SU-DHL-6 (cell line): ENCODE measurements at regions not wholly inside any gene's neighbourhood (a gene's known extent, or its start where the extent isn't known, plus 50 kb on each side); places are given as distances from the start of the nearest gene placed in this dataset.

Experiments
- H2AFZ ChIP-seq: fragments of 200-600 bp; sonication (generic); 2 replicates; pipeline ENCODE4 v1.6.1; 2014; ENCODE audit warnings: low read depth, mild to moderate bottlenecking, moderate library complexity, mixed read lengths, antibody characterized with exemption, low read length; ENCODE audit not compliant: severe bottlenecking
- H3F3A ChIP-seq: fragments of 200-600 bp; shearing (Covaris generic); 2 replicates; pipeline ENCODE4 v1.6.0; 2016; ENCODE audit warnings: antibody characterized with exemption, mild to moderate bottlenecking; ENCODE audit not compliant: insufficient read depth
- H3K27ac ChIP-seq: fragments of 200-600 bp; sonication (generic); 2 replicates; pipeline ENCODE4 v1.5.1; 2016; ENCODE audit warnings: low read depth, mild to moderate bottlenecking, low read length, moderate library complexity, mixed read lengths
- H3K27me3 ChIP-seq: fragments of 200-600 bp; sonication (generic), shearing (Covaris generic); 2 replicates; pipeline ENCODE4 v1.6.0; 2014; ENCODE audit warnings: mild to moderate bottlenecking, low read length
- H3K36me3 ChIP-seq: fragments of 200-600 bp; sonication (generic); 2 replicates; pipeline ENCODE4 v1.6.1; 2014; ENCODE audit warnings: mild to moderate bottlenecking, low read length, mixed read lengths
- H3K4me2 ChIP-seq: fragments of 300-600, 200-600 bp; shearing (Covaris generic), sonication (generic); 2 replicates; pipeline ENCODE4 v1.6.0; 2014; ENCODE audit warnings: low read length, low read depth, mild to moderate bottlenecking; ENCODE audit not compliant: poor library complexity, severe bottlenecking
- H3K4me3 ChIP-seq: fragments of 200-600 bp; sonication (generic); 2 replicates; pipeline ENCODE4 v1.5.1; 2014; ENCODE audit warnings: antibody characterized with exemption, low read length, mild to moderate bottlenecking, mixed read lengths; ENCODE audit not compliant: insufficient read depth, poor library complexity, severe bottlenecking
- H3K79me2 ChIP-seq: fragments of 200-600 bp; sonication (generic); 2 replicates; pipeline ENCODE4 v1.6.1; 2014; ENCODE audit warnings: mild to moderate bottlenecking, low read length, moderate library complexity; ENCODE audit not compliant: insufficient read depth
- H3K9ac ChIP-seq: fragments of 200-600 bp; sonication (generic); 2 replicates; pipeline ENCODE4 v1.7.0; 2014; ENCODE audit warnings: mild to moderate bottlenecking, low read length
- H3K9me2 ChIP-seq: fragments of 200-600 bp; sonication (generic); replicated peaks from 2 replicates; pipeline ENCODE4 v1.6.1; 2014; ENCODE audit warnings: low read length; ENCODE audit not compliant: insufficient read depth
- H3K9me3 ChIP-seq: fragments of 200-600 bp; sonication (generic); 2 replicates; pipeline ENCODE4 v1.6.1; 2014; ENCODE audit warnings: low read length, mixed read lengths; ENCODE audit not compliant: insufficient read depth
- H4K20me1 ChIP-seq: fragments of 200-600 bp; sonication (generic); 2 replicates; pipeline ENCODE4 v1.6.1; 2014; ENCODE audit warnings: low read depth, mild to moderate bottlenecking, antibody characterized with exemption, low read length, moderate library complexity, mixed read lengths
- EZH2phosphoT487 ChIP-seq: fragments of 200-600 bp; sonication (generic), shearing (Covaris generic); conservative IDR thresholded peaks from 2 replicates; pipeline ENCODE4 v1.6.1; 2018; ENCODE audit warnings: mild to moderate bottlenecking, antibody characterized with exemption, low read length, moderate library complexity, mixed read lengths
- TF ChIP-seq, protein P1 (sequence below): fragments of 200-600 bp; sonication (generic); IDR thresholded peaks from one replicate; pipeline ENCODE4 v1.5.1; 2017; ENCODE audit warnings: antibody characterized with exemption, mild to moderate bottlenecking, low read length, moderate library complexity; ENCODE audit not compliant: insufficient read depth, poor library complexity, severe bottlenecking

GRCh38 chr16:13453938-13454553 lies 465.9 kb upstream of the ERCC4 start:
- no peaks in the 10 kb centered on the region for H3K79me2 ChIP-seq
- no peak overlapping the region for H3K27ac ChIP-seq
- no peaks in the 10 kb centered on the region for H3K9me3 ChIP-seq
- H3K27me3 ChIP-seq: no peaks in the 10 kb centered on the region
- H3K9ac ChIP-seq: 0 out of 2 replicates have a peak overlapping the region, but pooled peaks have one; percentile 1
- H3F3A ChIP-seq: no peaks in the 10 kb centered on the region
- no peaks in the 10 kb centered on the region for H3K9me2 ChIP-seq
- H3K4me2 ChIP-seq: no peak overlapping the region
- H2AFZ ChIP-seq: peak overlapping the region; percentile 18
- no peaks in the 10 kb centered on the region for H3K36me3 ChIP-seq
- H4K20me1 ChIP-seq: no peaks in the 10 kb centered on the region
- TF ChIP-seq, protein P1, sequence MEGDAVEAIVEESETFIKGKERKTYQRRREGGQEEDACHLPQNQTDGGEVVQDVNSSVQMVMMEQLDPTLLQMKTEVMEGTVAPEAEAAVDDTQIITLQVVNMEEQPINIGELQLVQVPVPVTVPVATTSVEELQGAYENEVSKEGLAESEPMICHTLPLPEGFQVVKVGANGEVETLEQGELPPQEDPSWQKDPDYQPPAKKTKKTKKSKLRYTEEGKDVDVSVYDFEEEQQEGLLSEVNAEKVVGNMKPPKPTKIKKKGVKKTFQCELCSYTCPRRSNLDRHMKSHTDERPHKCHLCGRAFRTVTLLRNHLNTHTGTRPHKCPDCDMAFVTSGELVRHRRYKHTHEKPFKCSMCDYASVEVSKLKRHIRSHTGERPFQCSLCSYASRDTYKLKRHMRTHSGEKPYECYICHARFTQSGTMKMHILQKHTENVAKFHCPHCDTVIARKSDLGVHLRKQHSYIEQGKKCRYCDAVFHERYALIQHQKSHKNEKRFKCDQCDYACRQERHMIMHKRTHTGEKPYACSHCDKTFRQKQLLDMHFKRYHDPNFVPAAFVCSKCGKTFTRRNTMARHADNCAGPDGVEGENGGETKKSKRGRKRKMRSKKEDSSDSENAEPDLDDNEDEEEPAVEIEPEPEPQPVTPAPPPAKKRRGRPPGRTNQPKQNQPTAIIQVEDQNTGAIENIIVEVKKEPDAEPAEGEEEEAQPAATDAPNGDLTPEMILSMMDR: peak; percentile 82
- no peak for TF ChIP-seq EZH2phosphoT487
- no peak overlapping the region for H3K4me3 ChIP-seq

- TF ChIP-seq, protein P1: no peak
- no peak for TF ChIP-seq EZH2phosphoT487
- Histone ChIP-seq H3K9me3 (no peaks in the 10 kb centered on the region), H3K4me3 (no peak overlapping the region), H4K20me1 (no peaks in the 10 kb centered on the region), H3K9me2 (no peaks in the 10 kb centered on the region), H3K27me3 (no peaks in the 10 kb centered on the region), H3K36me3 (no peaks in the 10 kb centered on the region), H3F3A (no peaks in the 10 kb centered on the region), H3K79me2 (no peaks in the 10 kb centered on the region), H2AFZ (no peak overlapping the region), H3K9ac (no peak overlapping the region), H3K27ac (no peak overlapping the region), H3K4me2 (no peak overlapping the region)
Measured at GRCh38 chr16:13463619-13464018, 456.3 kb upstream of the ERCC4 start.

- H3K4me2 ChIP-seq: no peak overlapping the region
Measured at GRCh38 chr16:13471036-13471435, 448.9 kb upstream of the ERCC4 start.

More at GRCh38 chr16:13471036-13471435, 448.9 kb upstream of the ERCC4 start:
- Histone ChIP-seq H4K20me1 (no peaks in the 10 kb centered on the region), H3K9ac (no peak overlapping the region), H3K9me3 (no peaks in the 10 kb centered on the region), H3K79me2 (no peaks in the 10 kb centered on the region), H3K36me3 (no peaks in the 10 kb centered on the region), H3K4me3 (no peak overlapping the region), H3K27ac (no peak overlapping the region), H2AFZ (no peak overlapping the region), H3F3A (no peaks in the 10 kb centered on the region), H3K27me3 (no peaks in the 10 kb centered on the region), H3K9me2 (no peaks in the 10 kb centered on the region; the same call in 1 of the 2 replicates)
- no peak for TF ChIP-seq EZH2phosphoT487
- TF ChIP-seq, protein P1: no peak
